Sigmoid colon (tissue), 4 donors: ENCODE measurements at regions not wholly inside any gene's neighbourhood (a gene's known extent, or its start where the extent isn't known, plus 50 kb on each side); places are given as distances from the start of the nearest gene placed in this dataset.

Experiments
- EP300 ChIP-seq, 4 donors: sonication (generic); formaldehyde crosslinking; IDR thresholded peaks; one replicate each; pipeline ENCODE4 v1.6.1; 2017; ENCODE audit warnings: antibody characterized with exemption in 4 of 4
- TF ChIP-seq, protein P1 (sequence below), 4 experiments: fragments of 450-650 bp in 3 of 4; fragments of 200-600 bp in 1 of 4; IDR thresholded peaks; one replicate each; pipeline ENCODE4 v1.5.1; 2016 to 2019; ENCODE audit warnings: antibody characterized with exemption in 4 of 4, mild to moderate bottlenecking in 3 of 4, moderate library complexity in 2 of 4

DNA sequence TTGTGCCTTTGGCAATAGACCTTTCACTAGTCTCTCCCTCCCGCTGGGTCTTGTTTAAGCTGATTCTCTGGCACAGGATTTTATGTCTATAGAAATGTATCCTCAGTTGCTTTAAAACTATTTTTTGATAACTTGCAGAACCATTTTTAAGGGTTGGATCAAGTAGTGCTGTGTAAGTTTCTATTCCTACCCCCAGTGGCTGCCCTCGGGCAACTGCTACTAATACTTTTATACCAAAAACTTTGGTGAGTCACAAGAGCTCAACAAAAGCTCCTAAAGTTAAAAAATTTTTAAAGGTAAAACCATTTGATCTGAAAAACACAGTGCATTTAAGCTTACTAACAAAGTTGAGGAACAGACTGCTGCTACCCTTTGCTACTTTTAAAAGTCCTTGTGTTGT lies 1460.6 kb upstream of the PCDH7 start:
- TF ChIP-seq, protein P1, sequence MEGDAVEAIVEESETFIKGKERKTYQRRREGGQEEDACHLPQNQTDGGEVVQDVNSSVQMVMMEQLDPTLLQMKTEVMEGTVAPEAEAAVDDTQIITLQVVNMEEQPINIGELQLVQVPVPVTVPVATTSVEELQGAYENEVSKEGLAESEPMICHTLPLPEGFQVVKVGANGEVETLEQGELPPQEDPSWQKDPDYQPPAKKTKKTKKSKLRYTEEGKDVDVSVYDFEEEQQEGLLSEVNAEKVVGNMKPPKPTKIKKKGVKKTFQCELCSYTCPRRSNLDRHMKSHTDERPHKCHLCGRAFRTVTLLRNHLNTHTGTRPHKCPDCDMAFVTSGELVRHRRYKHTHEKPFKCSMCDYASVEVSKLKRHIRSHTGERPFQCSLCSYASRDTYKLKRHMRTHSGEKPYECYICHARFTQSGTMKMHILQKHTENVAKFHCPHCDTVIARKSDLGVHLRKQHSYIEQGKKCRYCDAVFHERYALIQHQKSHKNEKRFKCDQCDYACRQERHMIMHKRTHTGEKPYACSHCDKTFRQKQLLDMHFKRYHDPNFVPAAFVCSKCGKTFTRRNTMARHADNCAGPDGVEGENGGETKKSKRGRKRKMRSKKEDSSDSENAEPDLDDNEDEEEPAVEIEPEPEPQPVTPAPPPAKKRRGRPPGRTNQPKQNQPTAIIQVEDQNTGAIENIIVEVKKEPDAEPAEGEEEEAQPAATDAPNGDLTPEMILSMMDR (IDR thresholded peaks at IDR 0.05): no peak
- no peak for TF ChIP-seq EP300 (IDR thresholded peaks at IDR 0.05)
